Retina (tissue), 1 donor: ENCODE measurements at regions not wholly inside any gene's neighbourhood (a gene's known extent, or its start where the extent isn't known, plus 50 kb on each side); places are given as distances from the start of the nearest gene placed in this dataset.

ENCODE experiments used
- DNase-seq: peaks from one replicate; pipeline ENCODE4 v3.0.0-alpha.2; 2016

DNA sequence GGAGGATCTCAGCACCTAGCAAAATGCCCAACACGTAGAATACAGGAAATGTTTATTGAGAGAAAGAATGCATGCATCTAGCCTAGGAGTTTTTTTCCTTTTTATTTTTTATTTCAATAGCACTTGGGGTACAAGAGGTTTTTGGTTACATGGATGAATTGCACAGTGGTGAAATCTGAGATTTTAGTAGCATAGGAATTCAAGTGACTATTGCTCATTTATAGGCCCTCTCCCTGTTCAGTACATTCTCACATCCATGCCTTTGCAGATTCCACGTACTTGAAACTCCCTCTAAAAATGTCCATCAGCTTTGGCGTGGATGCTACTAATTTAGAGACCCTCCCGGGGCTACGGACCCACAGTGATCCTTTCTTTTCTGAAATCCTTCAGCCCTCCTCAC is 61.7 kb upstream of the PIAS1 start:
- DNase-seq = no peak

DNA sequence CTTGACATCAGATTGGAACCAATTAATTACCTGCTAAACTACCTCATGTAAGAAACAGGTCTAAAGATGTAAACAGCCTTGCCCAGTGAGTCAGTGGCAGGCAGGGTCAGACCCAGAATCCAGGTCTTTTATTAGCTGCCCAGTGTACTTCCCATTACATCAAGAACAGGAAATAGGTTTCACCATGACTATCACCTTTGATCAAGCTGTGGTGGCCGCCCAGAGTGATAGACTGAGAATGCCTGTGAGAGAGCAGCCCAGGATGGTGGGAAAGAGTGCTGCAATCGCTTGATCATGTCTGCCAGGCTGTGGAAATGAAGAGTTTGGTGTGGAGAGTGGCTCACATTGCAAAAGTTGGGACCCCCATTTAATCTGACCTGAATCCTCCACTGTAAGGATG is 61.3 kb upstream of the PIAS1 start:
- DNase-seq = no peak

DNA sequence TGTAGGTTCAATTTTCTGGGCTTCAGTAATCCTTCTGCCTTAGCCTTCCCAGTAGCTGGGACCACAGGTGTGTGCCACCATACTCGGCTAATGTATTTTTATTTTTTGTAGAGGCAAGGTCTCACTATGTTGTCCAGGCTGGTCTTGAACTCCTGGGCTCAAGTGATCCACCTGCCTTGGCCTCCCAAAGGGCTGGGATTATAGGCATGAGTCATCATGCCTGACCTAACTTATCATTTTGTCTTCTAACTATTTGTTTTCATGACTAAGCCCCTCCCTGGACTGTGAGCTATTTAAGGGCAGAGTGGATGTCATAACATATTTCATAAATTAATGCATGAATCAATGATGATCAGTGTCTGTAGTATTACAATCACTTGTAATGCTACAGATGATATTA is 56.1 kb upstream of the PIAS1 start:
- no peak for DNase-seq

DNA sequence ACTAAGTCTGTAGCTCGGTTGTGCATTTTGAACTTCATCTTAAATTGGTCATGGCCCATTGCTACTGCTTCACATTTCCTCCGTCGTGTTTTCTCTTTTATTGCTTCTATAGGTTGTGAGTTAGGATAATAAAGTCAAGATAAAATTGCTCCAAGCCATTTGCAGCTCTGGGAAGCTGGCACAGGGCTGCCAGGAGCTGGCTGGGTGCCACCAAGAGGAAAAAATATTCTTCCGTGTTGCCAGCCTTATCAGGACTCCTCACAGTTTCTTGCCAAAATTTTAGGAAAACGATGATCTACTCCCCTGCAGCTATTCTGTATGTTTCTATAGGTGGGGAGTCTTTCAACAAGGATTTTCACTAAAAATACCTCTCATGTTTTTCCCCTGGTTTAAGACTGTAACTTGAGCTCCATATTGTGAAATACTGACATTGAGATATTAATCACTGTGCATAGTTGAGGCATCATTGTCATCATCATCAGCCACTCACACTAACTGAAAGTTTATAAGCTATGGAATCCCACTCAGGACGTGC is 55.4 kb upstream of the PIAS1 start:
- DNase-seq = no peak

DNA sequence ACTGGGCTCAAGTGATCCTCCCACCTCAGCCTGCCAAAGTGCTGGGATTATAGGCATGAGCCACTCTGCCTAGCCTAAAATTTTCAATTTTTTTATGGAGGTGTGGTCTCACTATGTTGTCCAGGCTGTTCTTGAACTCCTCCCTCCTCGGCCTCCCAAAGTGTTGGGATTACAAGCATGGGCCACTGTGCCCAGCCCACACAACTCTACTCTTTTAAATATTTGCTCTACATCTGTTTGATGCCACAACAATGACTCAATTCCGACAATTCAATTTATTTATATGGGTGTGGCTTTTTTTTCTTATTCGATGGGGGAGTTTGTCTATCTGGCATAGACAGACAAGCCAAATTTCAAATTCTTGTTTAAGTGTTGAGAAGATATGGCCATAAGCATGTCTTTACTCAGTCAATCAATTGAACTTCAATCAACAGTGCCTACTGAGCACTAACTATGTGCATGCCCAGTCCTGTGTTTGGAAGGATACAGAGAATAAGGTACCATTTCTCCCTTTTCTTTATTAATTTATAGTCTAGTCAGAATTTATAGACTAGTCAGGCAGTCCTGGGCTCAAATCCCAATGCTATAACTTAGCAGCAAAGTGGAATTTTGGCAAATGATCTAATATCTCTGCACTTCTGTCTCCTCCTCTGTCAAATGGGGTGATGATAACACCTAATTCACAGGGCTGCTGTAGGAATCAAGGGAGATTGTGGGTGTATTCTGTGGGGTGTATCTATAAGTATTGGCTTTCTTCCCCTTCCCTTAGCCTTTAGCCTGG is 54.6 kb upstream of the PIAS1 start:
- no peak for DNase-seq

DNA sequence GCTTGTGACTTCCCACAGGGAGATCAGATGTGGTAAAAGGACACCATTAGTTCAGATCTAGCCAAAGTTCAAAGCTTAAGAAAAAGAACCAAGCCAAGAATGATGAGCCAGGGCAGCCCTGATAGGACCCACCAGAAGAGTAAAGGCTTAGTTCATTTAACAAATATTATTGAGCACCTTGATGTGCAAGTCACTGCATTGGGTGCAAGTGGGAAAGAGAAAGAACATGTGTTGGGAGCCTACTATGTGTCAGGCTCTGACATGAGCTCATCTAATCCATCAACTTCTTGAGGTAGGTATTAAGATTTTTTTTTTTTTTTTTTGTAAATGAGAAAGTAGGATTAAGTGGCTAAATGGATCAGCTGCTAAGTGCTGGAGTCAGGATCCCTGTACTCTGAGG is 53.4 kb upstream of the PIAS1 start:
- no peak for DNase-seq

DNA sequence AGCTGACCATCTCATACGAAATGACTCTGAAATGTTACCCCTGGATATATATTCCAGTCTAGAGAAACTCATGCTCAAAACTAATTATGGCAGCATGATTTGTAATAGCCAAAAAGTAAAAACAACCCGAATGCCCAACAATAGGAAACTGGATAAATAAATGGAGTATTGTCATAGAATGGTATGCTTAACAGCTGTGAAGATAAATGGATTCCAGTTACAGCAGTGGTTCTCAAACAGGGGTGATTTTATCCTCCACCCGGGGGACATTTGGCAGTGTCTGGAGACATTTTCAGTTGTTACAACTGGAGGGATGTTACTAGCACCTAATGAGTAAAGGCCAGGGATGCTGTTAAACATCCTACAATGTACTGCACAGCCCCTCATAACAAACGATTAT is 52.3 kb upstream of the PIAS1 start:
- DNase-seq = no peak

DNA sequence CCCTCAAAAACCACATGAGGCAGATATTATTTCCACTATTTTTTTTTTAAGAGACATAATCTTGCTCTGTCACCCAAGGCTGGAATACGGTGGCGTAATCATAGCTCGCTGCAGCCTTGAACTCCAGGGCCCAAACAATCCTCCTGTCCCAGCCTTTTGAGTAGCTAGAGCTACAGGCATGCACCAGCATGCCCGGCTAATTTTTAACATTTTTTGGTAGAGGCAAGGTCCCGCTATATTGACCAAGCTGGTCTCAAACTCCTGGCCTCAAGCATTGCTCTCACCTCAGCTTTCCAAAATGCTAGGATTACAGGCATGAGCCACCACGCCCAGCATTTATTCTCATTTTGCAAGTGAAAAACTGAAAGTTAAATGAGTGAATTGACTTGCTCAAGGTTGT is 50.8 kb upstream of the PIAS1 start:
- no peak for DNase-seq
